Lower leg skin (tissue), 3 donors: ENCODE measurements at regions not wholly inside any gene's neighbourhood (a gene's known extent, or its start where the extent isn't known, plus 50 kb on each side); places are given as distances from the start of the nearest gene placed in this dataset.

Experiments
- CTCF ChIP-seq, 3 donors: fragments of 450-650 bp; IDR thresholded peaks; one replicate each; pipeline ENCODE4 v1.5.1; 2016; ENCODE audit warnings: antibody characterized with exemption in 3 of 3, mild to moderate bottlenecking in 3 of 3, moderate library complexity in 2 of 3
- POLR2A ChIP-seq, 2 donors: fragments of 450-650 bp; IDR thresholded peaks; one replicate each; pipeline ENCODE4 v1.6.1; 2016 to 2017; ENCODE audit warnings: antibody characterized with exemption in 2 of 2, mild to moderate bottlenecking in 1 of 2, moderate library complexity in 1 of 2

DNA sequence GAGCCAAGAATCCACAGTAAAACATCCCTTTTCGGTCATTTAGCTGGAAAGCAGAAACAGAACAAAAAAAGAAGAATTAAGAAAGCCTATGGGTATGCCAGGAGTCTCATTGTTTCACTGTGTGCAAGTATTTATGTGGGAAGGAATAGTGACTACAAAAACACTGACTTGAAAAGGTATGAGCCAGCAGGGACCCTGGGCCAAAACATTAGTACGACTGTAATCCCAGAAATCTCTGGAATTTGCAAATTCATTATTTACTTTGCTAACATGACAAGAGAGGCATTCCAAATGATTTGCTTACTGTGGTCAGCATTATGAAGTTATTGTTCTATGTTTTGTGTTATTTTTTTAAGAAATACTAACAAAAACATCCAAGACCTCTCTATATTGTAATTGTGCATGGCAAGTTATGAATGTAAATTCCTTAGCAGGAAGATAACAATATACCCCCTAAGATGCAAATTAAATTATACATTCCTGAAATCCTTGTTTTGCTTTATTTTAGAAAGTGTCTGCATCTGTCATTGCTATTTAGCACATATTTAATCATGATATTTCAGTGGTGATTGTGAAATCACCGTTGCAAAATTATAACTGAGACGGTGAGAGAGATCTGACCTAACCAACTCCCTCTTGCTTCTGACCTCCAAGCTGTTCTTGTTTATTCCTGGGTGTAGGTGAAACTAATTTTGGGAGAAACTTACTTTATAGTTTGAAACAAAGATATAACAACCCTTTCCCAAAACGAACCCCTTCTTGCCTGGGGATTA lies 299.2 kb downstream of the ZPLD1 start:
- no peak for TF ChIP-seq CTCF (IDR thresholded peaks at IDR 0.05)
- no peak for TF ChIP-seq POLR2A (IDR thresholded peaks at IDR 0.05)
